ENCODE measurements at regions not wholly inside any gene's neighbourhood (a gene's known extent, or its start where the extent isn't known, plus 50 kb on each side); places are given as distances from the start of the nearest gene placed in this dataset.
A peak's percentile ranks its signal among the peaks of the same experiment; 100 is the strongest.
"Not testable (repeated sequence)": the region's sequence is repeated elsewhere in the genome, so short reads cannot be mapped to it uniquely, and the experiment has no call there.

GRCh38 chr13:54004026-54004699 is 975.5 kb downstream of the OLFM4 start:
- no peak for DNase-seq (ENCODE audit: low read depth)

GRCh38 chr13:54016542-54016941 is 987.9 kb downstream of the OLFM4 start:
- DNase-seq (ENCODE audit: low read depth) = no peak

GRCh38 chr13:54018485-54018884 is 989.9 kb downstream of the OLFM4 start:
- no peak for DNase-seq (ENCODE audit: low read depth)

GRCh38 chr13:54029226-54029625 is 1000.6 kb downstream of the OLFM4 start:
- DNase-seq (ENCODE audit: low read depth) = peak; percentile 56

- no peak for DNase-seq (ENCODE audit: low read depth)
Measured at GRCh38 chr13:54029720-54030119, 1001.1 kb downstream of the OLFM4 start.

GRCh38 chr13:54033323-54033861 is 1004.8 kb downstream of the OLFM4 start:
- no peak for DNase-seq (ENCODE audit: low read depth)

- no peak for DNase-seq (ENCODE audit: low read depth)
Measured at GRCh38 chr13:54034047-54034446, 1005.4 kb downstream of the OLFM4 start.

- DNase-seq (ENCODE audit: low read depth) = not testable (repeated sequence)
Measured at GRCh38 chr13:54057416-54057815, 1028.8 kb downstream of the OLFM4 start.

GRCh38 chr13:54069958-54070357 is 1041.3 kb downstream of the OLFM4 start:
- DNase-seq (ENCODE audit: low read depth) = not testable (repeated sequence)

- DNase-seq (ENCODE audit: low read depth) = no peak
Measured at GRCh38 chr13:54077569-54077968, 1049.0 kb downstream of the OLFM4 start.

GRCh38 chr13:54078271-54078870 is 1049.8 kb downstream of the OLFM4 start:
- DNase-seq (ENCODE audit: low read depth) = no peak

GRCh38 chr13:54082309-54082708 is 1053.7 kb downstream of the OLFM4 start:
- DNase-seq (ENCODE audit: low read depth) = not testable (repeated sequence)

- DNase-seq (ENCODE audit: low read depth) = no peak
Measured at GRCh38 chr13:54091884-54092283, 1063.3 kb downstream of the OLFM4 start.

GRCh38 chr13:54092686-54093085 is 1064.1 kb downstream of the OLFM4 start:
- DNase-seq (ENCODE audit: low read depth) = no peak

- no peak for DNase-seq (ENCODE audit: low read depth)
Measured at GRCh38 chr13:54110597-54110996, 1082.0 kb downstream of the OLFM4 start.

GRCh38 chr13:54124700-54125099 is 1096.1 kb downstream of the OLFM4 start:
- DNase-seq (ENCODE audit: low read depth) = no peak

- DNase-seq (ENCODE audit: low read depth) = not testable (repeated sequence)
Measured at GRCh38 chr13:54130931-54131330, 1102.3 kb downstream of the OLFM4 start.

- not testable (repeated sequence) for DNase-seq (ENCODE audit: low read depth)
Measured at GRCh38 chr13:54131433-54131832, 1102.8 kb downstream of the OLFM4 start.

- DNase-seq (ENCODE audit: low read depth) = not testable (repeated sequence)
Measured at GRCh38 chr13:54132127-54132526, 1103.5 kb downstream of the OLFM4 start.

GRCh38 chr13:54132720-54133119 is 1104.1 kb downstream of the OLFM4 start:
- DNase-seq (ENCODE audit: low read depth) = not testable (repeated sequence)

- no peak for DNase-seq (ENCODE audit: low read depth)
Measured at GRCh38 chr13:54133746-54134145, 1105.1 kb downstream of the OLFM4 start.

GRCh38 chr13:54144828-54145227 is 1116.2 kb downstream of the OLFM4 start:
- DNase-seq (ENCODE audit: low read depth) = no peak

- DNase-seq (ENCODE audit: low read depth) = no peak
Measured at GRCh38 chr13:54150851-54151250, 1122.2 kb downstream of the OLFM4 start.

- no peak for DNase-seq (ENCODE audit: low read depth)
Measured at GRCh38 chr13:54162069-54162468, 1133.5 kb downstream of the OLFM4 start.

Measured in iris pigment epithelial cell (primary cell).